CD4-positive, alpha-beta T cell treated with Interleukin-17A for 1 hour (primary cell): ENCODE measurements at regions not wholly inside any gene's neighbourhood (a gene's known extent, or its start where the extent isn't known, plus 50 kb on each side); places are given as distances from the start of the nearest gene placed in this dataset.

Source experiments
- DNase-seq: peaks from one replicate; pipeline ENCODE4 v3.0.0-alpha.2; 2020

DNA sequence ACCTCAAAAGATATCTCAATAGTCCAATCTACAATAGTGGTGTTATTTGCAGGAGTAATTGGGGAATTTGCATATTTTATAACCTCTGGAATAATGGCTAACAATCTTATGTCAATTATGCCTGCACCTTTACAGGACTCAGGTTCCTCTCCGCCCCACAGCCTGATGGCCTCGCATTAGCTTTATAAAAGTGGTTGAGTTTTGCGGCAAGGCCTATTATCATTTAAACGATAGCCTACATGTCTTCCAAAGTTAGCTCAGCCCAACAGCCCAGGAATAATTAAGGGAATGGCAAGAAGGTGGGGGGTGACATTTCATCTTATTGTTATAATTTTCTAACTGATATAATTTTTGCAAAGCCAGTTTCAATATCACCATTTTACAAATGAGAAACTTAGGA is 97.3 kb downstream of the RTP4 start:
- DNase-seq: no peak

DNA sequence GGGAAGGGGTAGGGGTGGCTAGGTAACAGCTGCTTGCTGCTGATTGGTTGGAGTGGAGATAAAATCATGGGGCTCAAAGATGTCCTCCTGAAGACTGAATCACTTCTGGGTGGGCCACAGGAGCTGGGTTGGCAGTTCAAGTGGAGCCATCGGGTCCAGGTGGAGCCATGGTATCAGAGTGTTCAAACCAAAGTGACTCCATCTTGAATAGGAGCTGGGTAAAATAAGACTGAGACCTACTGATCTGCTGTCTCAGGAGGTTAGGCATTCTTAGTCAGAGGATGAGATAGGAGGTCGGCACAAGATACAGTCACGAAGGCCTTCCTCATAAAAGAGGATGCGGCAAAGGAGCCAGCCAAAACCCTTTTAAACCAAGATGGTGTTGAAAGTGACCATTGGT is 96.5 kb downstream of the RTP4 start:
- no peak for DNase-seq

DNA sequence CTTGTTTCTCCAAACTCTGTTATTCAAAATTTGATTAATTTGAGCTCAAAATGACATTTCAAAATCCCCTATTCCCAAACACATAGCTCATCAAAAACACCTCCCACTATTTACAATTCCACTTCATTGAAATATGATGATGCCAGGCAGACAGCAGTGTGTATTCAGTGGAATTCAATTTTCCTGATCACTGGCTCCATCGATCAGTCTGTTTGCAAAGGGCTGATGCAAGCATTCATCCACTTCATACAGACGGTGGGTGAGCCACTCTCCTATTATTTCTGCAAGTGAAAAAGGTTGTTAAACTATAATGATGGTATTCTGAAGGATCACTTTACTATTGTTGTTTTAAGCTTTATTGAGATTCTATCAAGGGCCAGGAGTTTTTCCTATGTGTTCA is 90.7 kb downstream of the RTP4 start:
- no peak for DNase-seq

DNA sequence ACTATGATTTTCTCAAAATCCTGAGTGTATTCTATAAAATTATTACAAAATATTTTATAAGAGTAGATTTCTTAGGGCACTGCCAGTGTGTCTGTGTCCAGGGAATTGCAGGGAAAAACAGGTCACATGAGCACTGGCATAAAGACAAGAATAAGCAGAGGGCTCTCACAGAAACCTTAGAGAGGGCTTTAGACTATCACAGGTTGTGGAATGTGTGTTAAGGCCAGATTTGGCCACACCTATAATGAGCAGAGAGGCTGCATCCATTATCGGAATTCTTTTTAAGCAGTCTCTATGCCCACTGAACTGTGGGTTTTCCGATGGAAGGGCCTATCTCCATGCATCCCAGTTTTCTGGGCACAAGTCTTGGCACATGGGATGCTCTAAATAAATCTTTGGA is 90.2 kb downstream of the RTP4 start:
- DNase-seq: no peak

DNA sequence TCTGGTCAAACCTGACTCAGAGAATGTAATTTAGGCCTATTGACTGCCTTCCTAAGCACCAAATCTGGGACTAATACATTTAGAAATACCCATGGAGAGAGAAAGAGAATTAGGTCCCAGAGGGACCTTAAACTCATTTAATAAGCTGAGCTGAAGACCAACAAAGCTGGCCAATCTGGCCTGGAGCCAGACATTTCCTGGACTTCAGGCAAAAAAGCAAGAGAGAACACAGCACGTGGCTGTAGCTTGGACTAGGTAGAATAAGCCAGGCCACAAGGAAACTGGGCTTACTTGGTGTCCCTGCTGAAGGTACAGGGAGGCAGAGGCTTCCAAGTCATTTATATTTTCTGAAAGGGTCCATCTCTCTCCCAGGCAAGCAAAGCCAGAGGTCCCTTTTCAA is 88.1 kb downstream of the RTP4 start:
- no peak for DNase-seq

DNA sequence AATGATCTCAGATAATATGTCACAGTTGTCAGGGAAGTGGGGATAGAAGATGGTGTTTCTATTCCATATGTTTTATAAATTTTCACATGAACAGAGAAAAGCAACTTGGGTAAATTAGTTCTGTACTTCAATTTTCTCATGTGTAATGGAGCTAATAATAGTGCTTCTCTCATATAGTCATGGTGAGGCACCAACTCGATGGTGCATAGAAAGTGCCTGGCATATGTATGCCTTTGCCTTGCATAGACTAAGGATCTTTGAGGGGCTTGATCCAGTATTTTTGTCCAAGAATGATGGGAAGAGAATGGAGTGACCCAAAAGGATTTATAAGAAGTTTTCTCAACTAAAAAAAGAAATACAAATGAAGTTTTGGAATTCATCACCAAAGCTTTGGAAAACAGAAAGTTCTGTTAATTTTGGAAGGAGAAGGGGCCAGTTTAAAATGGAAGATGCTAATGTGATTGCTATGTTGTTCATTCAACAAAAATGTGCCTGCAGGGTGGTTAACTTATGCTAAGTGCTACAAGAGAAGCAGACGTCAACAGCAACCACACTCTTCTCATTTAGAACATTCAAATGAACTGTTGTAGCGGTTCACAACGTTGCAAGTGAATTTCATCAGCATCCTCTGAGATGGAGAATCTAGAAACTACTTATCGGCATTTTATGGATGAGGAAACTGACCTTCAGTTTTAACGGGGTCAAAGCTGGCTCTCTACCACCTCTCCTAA is 86.1 kb downstream of the RTP4 start:
- no peak for DNase-seq

DNA sequence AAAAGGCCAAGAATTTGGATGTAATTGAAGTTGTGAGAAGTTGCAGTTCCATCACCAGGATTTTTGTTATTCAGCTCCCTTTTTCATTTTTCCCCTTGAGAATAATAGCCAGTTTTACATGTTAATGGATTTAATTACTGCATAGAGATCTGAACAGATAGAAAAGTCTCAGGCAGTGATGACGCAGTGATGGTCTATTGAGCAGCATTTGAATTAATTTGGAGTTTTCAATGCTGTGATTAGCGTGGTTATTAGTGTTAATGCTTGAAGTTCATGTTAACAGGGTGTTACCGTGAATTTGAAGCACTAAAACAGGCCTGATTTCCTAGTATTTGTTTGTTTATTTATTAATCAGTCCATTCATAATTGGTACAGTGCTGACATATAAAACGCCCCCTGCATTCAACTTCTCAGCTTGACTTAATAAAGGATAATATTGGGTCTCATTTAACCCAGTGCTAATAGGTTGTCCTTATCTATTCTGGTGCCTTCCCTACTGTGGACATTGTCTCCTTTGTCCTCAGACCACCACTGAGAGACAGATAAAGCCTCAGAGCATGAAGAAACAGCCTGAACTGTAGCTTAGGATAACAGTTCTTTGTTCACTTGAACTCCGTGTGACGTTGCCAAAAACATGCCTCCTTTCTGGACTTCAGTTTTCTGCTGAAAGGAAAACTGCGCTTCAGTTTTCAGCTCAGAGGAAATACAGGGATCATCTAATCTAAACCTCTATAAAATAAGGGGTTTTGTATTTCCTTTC is 82.4 kb downstream of the RTP4 start:
- no peak for DNase-seq

DNA sequence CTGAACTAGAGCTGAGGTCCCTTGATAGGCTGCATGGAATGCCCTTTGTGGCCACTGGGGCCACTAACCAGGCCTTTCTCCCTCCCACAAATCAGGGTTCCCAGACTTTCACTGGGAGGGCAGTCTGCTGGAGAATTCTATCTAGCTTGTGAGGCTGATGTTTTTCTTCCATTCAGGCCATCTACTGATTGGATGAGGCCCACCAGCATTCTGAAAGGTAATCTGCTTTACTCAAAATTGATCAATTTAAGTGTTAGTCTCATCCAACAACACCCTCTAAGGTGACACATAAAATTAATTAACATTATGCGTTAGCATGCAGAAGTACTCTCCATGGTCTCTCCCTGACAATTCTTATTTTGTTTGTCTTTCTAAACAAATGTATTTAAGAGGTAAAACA is 80.5 kb downstream of the RTP4 start:
- DNase-seq: no peak

DNA sequence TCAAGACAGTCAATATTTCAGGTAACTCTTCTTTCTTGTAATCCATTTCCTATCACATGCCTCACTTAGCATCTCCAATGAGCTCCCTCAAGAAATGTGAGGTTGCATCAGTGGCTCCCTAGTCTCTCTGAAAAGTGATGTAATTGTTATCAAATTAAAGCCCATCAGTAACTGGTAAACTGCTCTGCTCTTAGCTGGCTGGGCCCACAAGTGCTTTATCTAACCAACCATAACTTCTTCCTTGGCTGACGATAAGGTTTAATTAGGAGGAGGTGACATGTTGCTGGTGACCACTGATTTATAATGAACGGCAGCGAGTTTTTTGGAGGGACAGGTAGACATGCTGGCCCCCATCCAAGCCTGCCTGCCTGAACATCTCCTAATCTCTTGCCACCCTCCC is 79.6 kb downstream of the RTP4 start:
- no peak for DNase-seq

DNA sequence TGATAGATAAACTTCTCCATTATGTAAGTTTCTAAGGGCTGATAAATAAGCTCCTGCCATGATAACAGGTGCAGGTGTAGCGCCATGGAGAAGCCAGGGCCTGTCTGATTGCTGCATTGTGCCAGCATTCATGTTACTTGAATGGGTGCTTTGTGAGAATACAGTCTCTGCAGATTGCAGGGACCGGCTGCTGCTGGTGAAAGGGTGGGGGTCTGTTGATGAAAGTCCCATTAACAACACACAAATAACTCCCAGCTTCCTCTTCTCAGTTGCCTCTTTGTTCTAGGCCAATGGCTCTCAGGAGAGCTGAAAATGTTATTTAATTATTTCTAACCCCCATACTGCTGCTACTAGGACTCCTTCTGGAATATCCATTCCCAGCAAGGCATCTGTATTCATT is 77.2 kb downstream of the RTP4 start:
- no peak for DNase-seq

DNA sequence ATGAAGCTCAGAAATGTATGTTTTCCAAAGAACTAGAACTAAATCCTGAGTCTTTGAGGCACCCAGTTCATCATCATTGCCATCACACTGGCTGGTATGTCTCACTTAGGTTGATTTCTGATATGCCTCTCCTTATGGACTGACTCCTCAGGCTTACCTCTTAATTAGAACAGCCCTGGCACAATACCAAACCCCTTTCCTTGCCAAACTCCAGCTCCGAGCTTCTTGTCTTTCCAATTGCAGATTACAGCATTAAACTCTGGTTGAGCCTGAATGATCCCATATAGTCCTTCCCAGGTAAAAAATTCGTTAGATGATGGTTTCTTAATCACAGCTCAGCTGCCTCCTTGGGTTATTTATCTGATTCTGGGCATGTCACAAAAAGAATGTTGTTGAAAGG is 66.3 kb downstream of the RTP4 start:
- DNase-seq: no peak

DNA sequence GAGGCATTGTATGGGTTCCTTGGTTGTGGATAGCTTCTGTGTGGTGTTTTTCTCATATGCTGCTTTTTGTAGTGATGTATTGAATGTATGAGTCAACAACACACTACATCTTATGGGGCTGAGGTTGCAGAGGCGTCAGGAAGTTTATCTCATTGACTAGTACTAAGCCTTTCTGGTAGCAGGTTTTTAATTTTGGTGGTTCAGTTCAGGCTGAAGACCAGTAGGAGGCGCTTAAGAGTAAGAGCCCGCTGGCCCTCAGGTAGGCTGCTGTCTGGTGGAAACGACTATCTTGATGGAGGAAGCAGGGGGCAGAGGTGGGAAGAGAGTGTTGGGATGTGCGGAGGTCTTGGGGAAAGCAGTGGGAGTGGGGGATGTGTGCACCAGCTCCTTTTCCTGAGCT is 62.4 kb downstream of the RTP4 start:
- DNase-seq: no peak
